Thoracic aorta (tissue), 2 donors: ENCODE measurements at regions not wholly inside any gene's neighbourhood (a gene's known extent, or its start where the extent isn't known, plus 50 kb on each side); places are given as distances from the start of the nearest gene placed in this dataset.

Source experiments
- ATAC-seq: fragments of 150-250 bp; one replicate; pipeline ENCODE4 v1.8.0; 2017; ENCODE audit warnings: low read depth; ENCODE audit not compliant: insufficient number of reproducible peaks, low FRiP score
- DNase-seq: peaks from one replicate; pipeline ENCODE4 v3.0.0-alpha.2; 2020; ENCODE audit warnings: low spot score
- H3K27ac ChIP-seq, 2 donors: fragments of 200-600 bp; sonication (generic); 1 replicate in 1 of 2; 2 replicates in 1 of 2; pipeline ENCODE4 v1.5.1; 2016; ENCODE audit warnings: mild to moderate bottlenecking in 2 of 2, moderate library complexity in 2 of 2
- H3K27me3 ChIP-seq: fragments of 200-600 bp; sonication (generic); replicated peaks from 2 replicates; pipeline ENCODE4 v1.6.0; 2016; ENCODE audit warnings: mild to moderate bottlenecking; ENCODE audit not compliant: insufficient read depth
- H3K36me3 ChIP-seq: fragments of 200-600 bp; sonication (generic); one replicate; pipeline ENCODE4 v1.5.1; 2016
- H3K4me1 ChIP-seq, 2 donors: fragments of 200-600 bp; sonication (generic); 1 replicate in 1 of 2; 2 replicates in 1 of 2; pipeline versions ENCODE4 v1.5.1 to v1.6.0; 2016; ENCODE audit warnings: low read depth in 2 of 2, mild to moderate bottlenecking in 1 of 2; ENCODE audit not compliant: control insufficient read depth in 1 of 2
- H3K4me3 ChIP-seq: fragments of 200-600 bp; sonication (generic); 2 replicates; pipeline ENCODE4 v1.5.1; 2016; ENCODE audit warnings: mild to moderate bottlenecking
- H3K9me3 ChIP-seq: fragments of 200-600 bp; sonication (generic); 2 replicates; pipeline ENCODE4 v1.5.1; 2016
- CTCF ChIP-seq: fragments of 200-600 bp; sonication (generic); IDR thresholded peaks from one replicate; pipeline ENCODE4 v1.5.1; 2019; ENCODE audit warnings: antibody characterized with exemption

- Histone ChIP-seq H3K36me3 (no peaks in the 10 kb centered on the region), H3K9me3 (no peaks in the 10 kb centered on the region), H3K4me1 (no peaks in the 10 kb centered on the region), H3K27ac (no peak overlapping the region), H3K27me3 (no peaks in the 10 kb centered on the region), H3K4me3 (no peak overlapping the region)
- ATAC-seq (no peak), DNase-seq (no peak)
- TF ChIP-seq CTCF = no peak
These were observed 172.9 kb downstream of the TMEM26 start for GRCh38 chr10:61280303-61280702.

GRCh38 chr10:61279400-61279799 lies 173.8 kb downstream of the TMEM26 start:
- ATAC-seq = no peak
- no peak overlapping the region for H3K4me3 ChIP-seq
- no peak for DNase-seq
- H3K36me3 ChIP-seq = no peaks in the 10 kb centered on the region
- H3K27me3 ChIP-seq = no peaks in the 10 kb centered on the region
- no peak overlapping the region for H3K27ac ChIP-seq
- no peaks in the 10 kb centered on the region for H3K9me3 ChIP-seq
- TF ChIP-seq CTCF = no peak
- H3K4me1 ChIP-seq = no peaks in the 10 kb centered on the region

- Histone ChIP-seq H3K36me3 (no peaks in the 10 kb centered on the region), H3K4me3 (no peak overlapping the region), H3K27ac (no peak overlapping the region), H3K9me3 (no peaks in the 10 kb centered on the region), H3K4me1 (no peaks in the 10 kb centered on the region), H3K27me3 (no peaks in the 10 kb centered on the region)
- no peak for TF ChIP-seq CTCF
- no peak for ATAC-seq
- DNase-seq = no peak
These were observed 174.6 kb downstream of the TMEM26 start for GRCh38 chr10:61278556-61278955.

GRCh38 chr10:61272781-61273180 lies 180.4 kb downstream of the TMEM26 start:
- Histone ChIP-seq H3K9me3 (no peaks in the 10 kb centered on the region), H3K27ac (no peak overlapping the region), H3K4me3 (no peak overlapping the region), H3K27me3 (no peaks in the 10 kb centered on the region), H3K36me3 (no peaks in the 10 kb centered on the region), H3K4me1 (no peaks in the 10 kb centered on the region)
- no peak for TF ChIP-seq CTCF
- no peak for DNase-seq
- no peak for ATAC-seq

GRCh38 chr10:61271127-61271780 lies 181.9 kb downstream of the TMEM26 start:
- Histone ChIP-seq H3K9me3 (no peaks in the 10 kb centered on the region), H3K27me3 (no peaks in the 10 kb centered on the region), H3K4me1 (no peaks in the 10 kb centered on the region), H3K4me3 (no peak overlapping the region), H3K27ac (no peak overlapping the region), H3K36me3 (no peaks in the 10 kb centered on the region)
- no peak for TF ChIP-seq CTCF
- DNase-seq (no peak), ATAC-seq (no peak)
